SU-DHL-6 (cell line): ENCODE measurements at regions not wholly inside any gene's neighbourhood (a gene's known extent, or its start where the extent isn't known, plus 50 kb on each side); places are given as distances from the start of the nearest gene placed in this dataset.

Experiments used
- H2AFZ ChIP-seq: fragments of 200-600 bp; sonication (generic); 2 replicates; pipeline ENCODE4 v1.6.1; 2014; ENCODE audit warnings: low read depth, mild to moderate bottlenecking, moderate library complexity, mixed read lengths, antibody characterized with exemption, low read length; ENCODE audit not compliant: severe bottlenecking
- H3F3A ChIP-seq: fragments of 200-600 bp; shearing (Covaris generic); 2 replicates; pipeline ENCODE4 v1.6.0; 2016; ENCODE audit warnings: antibody characterized with exemption, mild to moderate bottlenecking; ENCODE audit not compliant: insufficient read depth
- H3K27ac ChIP-seq: fragments of 200-600 bp; sonication (generic); 2 replicates; pipeline ENCODE4 v1.5.1; 2016; ENCODE audit warnings: low read depth, mild to moderate bottlenecking, low read length, moderate library complexity, mixed read lengths
- H3K27me3 ChIP-seq: fragments of 200-600 bp; sonication (generic), shearing (Covaris generic); 2 replicates; pipeline ENCODE4 v1.6.0; 2014; ENCODE audit warnings: mild to moderate bottlenecking, low read length
- H3K36me3 ChIP-seq: fragments of 200-600 bp; sonication (generic); 2 replicates; pipeline ENCODE4 v1.6.1; 2014; ENCODE audit warnings: mild to moderate bottlenecking, low read length, mixed read lengths
- H3K4me2 ChIP-seq: fragments of 300-600, 200-600 bp; shearing (Covaris generic), sonication (generic); 2 replicates; pipeline ENCODE4 v1.6.0; 2014; ENCODE audit warnings: low read length, low read depth, mild to moderate bottlenecking; ENCODE audit not compliant: poor library complexity, severe bottlenecking
- H3K4me3 ChIP-seq: fragments of 200-600 bp; sonication (generic); 2 replicates; pipeline ENCODE4 v1.5.1; 2014; ENCODE audit warnings: antibody characterized with exemption, low read length, mild to moderate bottlenecking, mixed read lengths; ENCODE audit not compliant: insufficient read depth, poor library complexity, severe bottlenecking
- H3K79me2 ChIP-seq: fragments of 200-600 bp; sonication (generic); 2 replicates; pipeline ENCODE4 v1.6.1; 2014; ENCODE audit warnings: mild to moderate bottlenecking, low read length, moderate library complexity; ENCODE audit not compliant: insufficient read depth
- H3K9ac ChIP-seq: fragments of 200-600 bp; sonication (generic); 2 replicates; pipeline ENCODE4 v1.7.0; 2014; ENCODE audit warnings: mild to moderate bottlenecking, low read length
- H3K9me2 ChIP-seq: fragments of 200-600 bp; sonication (generic); replicated peaks from 2 replicates; pipeline ENCODE4 v1.6.1; 2014; ENCODE audit warnings: low read length; ENCODE audit not compliant: insufficient read depth
- H3K9me3 ChIP-seq: fragments of 200-600 bp; sonication (generic); 2 replicates; pipeline ENCODE4 v1.6.1; 2014; ENCODE audit warnings: low read length, mixed read lengths; ENCODE audit not compliant: insufficient read depth
- H4K20me1 ChIP-seq: fragments of 200-600 bp; sonication (generic); 2 replicates; pipeline ENCODE4 v1.6.1; 2014; ENCODE audit warnings: low read depth, mild to moderate bottlenecking, antibody characterized with exemption, low read length, moderate library complexity, mixed read lengths
- EZH2phosphoT487 ChIP-seq: fragments of 200-600 bp; sonication (generic), shearing (Covaris generic); conservative IDR thresholded peaks from 2 replicates; pipeline ENCODE4 v1.6.1; 2018; ENCODE audit warnings: mild to moderate bottlenecking, antibody characterized with exemption, low read length, moderate library complexity, mixed read lengths
- TF ChIP-seq, protein P1 (sequence below): fragments of 200-600 bp; sonication (generic); IDR thresholded peaks from one replicate; pipeline ENCODE4 v1.5.1; 2017; ENCODE audit warnings: antibody characterized with exemption, mild to moderate bottlenecking, low read length, moderate library complexity; ENCODE audit not compliant: insufficient read depth, poor library complexity, severe bottlenecking

GRCh38 chr16:54842743-54843423 lies 87.8 kb upstream of the IRX5 start:
- 0 out of 2 replicates have a peak, but pooled peaks cover 5% of the 10 kb centered on the region for H3K9me3 ChIP-seq
- no peaks in the 10 kb centered on the region for H3K36me3 ChIP-seq
- no peaks in the 10 kb centered on the region for H3K79me2 ChIP-seq
- H3F3A ChIP-seq, result no peaks in the 10 kb centered on the region
- no peak overlapping the region for H3K4me3 ChIP-seq
- no peak overlapping the region for H3K9ac ChIP-seq
- H3K27me3 ChIP-seq, result no peaks in the 10 kb centered on the region
- H4K20me1 ChIP-seq, result no peaks in the 10 kb centered on the region
- H2AFZ ChIP-seq, result no peak overlapping the region
- no peak overlapping the region for H3K27ac ChIP-seq
- no peak overlapping the region for H3K4me2 ChIP-seq
- no peaks in the 10 kb centered on the region for H3K9me2 ChIP-seq
- TF ChIP-seq EZH2phosphoT487, result no peak
- TF ChIP-seq, protein P1, sequence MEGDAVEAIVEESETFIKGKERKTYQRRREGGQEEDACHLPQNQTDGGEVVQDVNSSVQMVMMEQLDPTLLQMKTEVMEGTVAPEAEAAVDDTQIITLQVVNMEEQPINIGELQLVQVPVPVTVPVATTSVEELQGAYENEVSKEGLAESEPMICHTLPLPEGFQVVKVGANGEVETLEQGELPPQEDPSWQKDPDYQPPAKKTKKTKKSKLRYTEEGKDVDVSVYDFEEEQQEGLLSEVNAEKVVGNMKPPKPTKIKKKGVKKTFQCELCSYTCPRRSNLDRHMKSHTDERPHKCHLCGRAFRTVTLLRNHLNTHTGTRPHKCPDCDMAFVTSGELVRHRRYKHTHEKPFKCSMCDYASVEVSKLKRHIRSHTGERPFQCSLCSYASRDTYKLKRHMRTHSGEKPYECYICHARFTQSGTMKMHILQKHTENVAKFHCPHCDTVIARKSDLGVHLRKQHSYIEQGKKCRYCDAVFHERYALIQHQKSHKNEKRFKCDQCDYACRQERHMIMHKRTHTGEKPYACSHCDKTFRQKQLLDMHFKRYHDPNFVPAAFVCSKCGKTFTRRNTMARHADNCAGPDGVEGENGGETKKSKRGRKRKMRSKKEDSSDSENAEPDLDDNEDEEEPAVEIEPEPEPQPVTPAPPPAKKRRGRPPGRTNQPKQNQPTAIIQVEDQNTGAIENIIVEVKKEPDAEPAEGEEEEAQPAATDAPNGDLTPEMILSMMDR, result no peak

GRCh38 chr16:54829691-54830090 lies 101.0 kb upstream of the IRX5 start:
- H3K36me3 ChIP-seq, result no peaks in the 10 kb centered on the region
- no peaks in the 10 kb centered on the region for H3K27me3 ChIP-seq
- H3K9me3 ChIP-seq, result no peaks in the 10 kb centered on the region
- no peak overlapping the region for H3K27ac ChIP-seq
- H3K9ac ChIP-seq, result no peak overlapping the region
- no peaks in the 10 kb centered on the region for H3K79me2 ChIP-seq
- no peaks in the 10 kb centered on the region for H4K20me1 ChIP-seq
- H3K4me2 ChIP-seq, result no peak overlapping the region
- TF ChIP-seq, protein P1, result no peak
- no peak for TF ChIP-seq EZH2phosphoT487
- no peak overlapping the region for H2AFZ ChIP-seq
- H3K4me3 ChIP-seq, result no peak overlapping the region
- H3K9me2 ChIP-seq, result no peaks in the 10 kb centered on the region
- H3F3A ChIP-seq, result no peaks in the 10 kb centered on the region

DNA sequence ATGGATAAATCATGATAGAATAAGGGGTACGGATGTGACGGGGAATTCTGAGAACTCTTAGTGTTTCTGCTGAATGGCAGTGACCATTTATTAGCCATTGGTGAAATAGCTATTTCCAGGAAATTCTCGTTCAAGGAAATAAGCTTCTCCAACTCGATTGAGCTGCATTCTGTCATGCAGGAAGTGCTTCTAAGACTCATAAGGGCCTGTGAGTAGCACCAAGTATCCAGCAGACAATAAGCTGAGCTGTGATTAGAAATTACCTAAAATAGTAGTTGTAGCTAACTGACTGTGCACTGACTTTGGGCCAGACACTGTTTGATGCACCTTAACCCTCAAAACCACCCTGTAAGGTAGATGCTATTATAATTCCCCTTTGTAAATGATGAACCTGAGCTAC lies 107.8 kb upstream of the IRX5 start:
- Histone ChIP-seq H3K79me2 (no peaks in the 10 kb centered on the region), H3K27ac (no peak overlapping the region), H3K4me3 (no peak overlapping the region), H3F3A (no peaks in the 10 kb centered on the region), H3K36me3 (no peaks in the 10 kb centered on the region), H3K9me3 (no peaks in the 10 kb centered on the region), H2AFZ (no peak overlapping the region), H3K9me2 (no peaks in the 10 kb centered on the region), H4K20me1 (no peaks in the 10 kb centered on the region), H3K9ac (no peak overlapping the region), H3K4me2 (no peak overlapping the region), H3K27me3 (no peaks in the 10 kb centered on the region)
- TF ChIP-seq, protein P1, result no peak
- TF ChIP-seq EZH2phosphoT487, result no peak

GRCh38 chr16:54822492-54822891 lies 108.2 kb upstream of the IRX5 start:
- TF ChIP-seq, protein P1, result no peak
- TF ChIP-seq EZH2phosphoT487, result no peak
- H4K20me1 ChIP-seq, result no peaks in the 10 kb centered on the region
- H3K4me3 ChIP-seq, result no peak overlapping the region
- H3K27me3 ChIP-seq, result no peaks in the 10 kb centered on the region
- no peaks in the 10 kb centered on the region for H3F3A ChIP-seq
- H3K9ac ChIP-seq, result no peak overlapping the region
- H3K79me2 ChIP-seq, result no peaks in the 10 kb centered on the region
- no peaks in the 10 kb centered on the region for H3K9me2 ChIP-seq
- no peaks in the 10 kb centered on the region for H3K9me3 ChIP-seq
- no peak overlapping the region for H3K27ac ChIP-seq
- H3K36me3 ChIP-seq, result no peaks in the 10 kb centered on the region
- no peak overlapping the region for H2AFZ ChIP-seq
- H3K4me2 ChIP-seq, result no peak overlapping the region
